ENCODE measurements at regions not wholly inside any gene's neighbourhood (a gene's known extent, or its start where the extent isn't known, plus 50 kb on each side); places are given as distances from the start of the nearest gene placed in this dataset.
"Not testable (repeated sequence)": the region's sequence is repeated elsewhere in the genome, so short reads cannot be mapped to it uniquely, and the experiment has no call there.

- no peak overlapping the region for H3K27ac Mint-ChIP-seq
- H3K27me3 Mint-ChIP-seq = peaks cover 15% of the 10 kb centered on the region
- intact Hi-C loops (cut with micrococcal nuclease) = no loop called here
Observed at GRCh38 chr7:142478479-142479220, 220.8 kb upstream of the PRSS58 start.

GRCh38 chr7:142477801-142478200, 219.9 kb upstream of the PRSS58 start:
- H3K36me3 Mint-ChIP-seq (ENCODE audit: low read depth); H3K4me3 Mint-ChIP-seq; H3K27ac Mint-ChIP-seq; H3K9me3 Mint-ChIP-seq; intact Hi-C loops (cut with micrococcal nuclease): not testable (repeated sequence)
- peaks cover 60% of the 10 kb centered on the region for H3K4me1 Mint-ChIP-seq (ENCODE audit: low read depth)
- peaks cover 15% of the 10 kb centered on the region for H3K27me3 Mint-ChIP-seq

More at GRCh38 chr7:142478479-142479220, 220.8 kb upstream of the PRSS58 start:
- Mint-ChIP-seq H3K4me1 (ENCODE audit: low read depth) (peaks cover 59% of the 10 kb centered on the region), H3K4me3 (no peak overlapping the region), H3K36me3 (ENCODE audit: low read depth) (no peaks in the 10 kb centered on the region), H3K9me3 (no peaks in the 10 kb centered on the region)

- no peaks in the 10 kb centered on the region for H3K9me3 Mint-ChIP-seq
- no peak overlapping the region for H3K27ac Mint-ChIP-seq
- H3K4me3 Mint-ChIP-seq = no peak overlapping the region
- intact Hi-C loops (cut with micrococcal nuclease) = no loop called here
- H3K36me3 Mint-ChIP-seq (ENCODE audit: low read depth) = no peaks in the 10 kb centered on the region
- peaks cover 60% of the 10 kb centered on the region for H3K4me1 Mint-ChIP-seq (ENCODE audit: low read depth)
- H3K27me3 Mint-ChIP-seq = peaks cover 15% of the 10 kb centered on the region
Observed at GRCh38 chr7:142477079-142477651, 219.3 kb upstream of the PRSS58 start.

- Mint-ChIP-seq H3K36me3 (ENCODE audit: low read depth) (no peaks in the 10 kb centered on the region), H3K4me3 (no peak overlapping the region), H3K4me1 (ENCODE audit: low read depth) (peaks cover 61% of the 10 kb centered on the region), H3K9me3 (no peaks in the 10 kb centered on the region), H3K27me3 (peaks cover 20% of the 10 kb centered on the region), H3K27ac (no peak overlapping the region)
- intact Hi-C loops (cut with micrococcal nuclease) = no loop called here
Observed at GRCh38 chr7:142476077-142476476, 218.2 kb upstream of the PRSS58 start.

DNA sequence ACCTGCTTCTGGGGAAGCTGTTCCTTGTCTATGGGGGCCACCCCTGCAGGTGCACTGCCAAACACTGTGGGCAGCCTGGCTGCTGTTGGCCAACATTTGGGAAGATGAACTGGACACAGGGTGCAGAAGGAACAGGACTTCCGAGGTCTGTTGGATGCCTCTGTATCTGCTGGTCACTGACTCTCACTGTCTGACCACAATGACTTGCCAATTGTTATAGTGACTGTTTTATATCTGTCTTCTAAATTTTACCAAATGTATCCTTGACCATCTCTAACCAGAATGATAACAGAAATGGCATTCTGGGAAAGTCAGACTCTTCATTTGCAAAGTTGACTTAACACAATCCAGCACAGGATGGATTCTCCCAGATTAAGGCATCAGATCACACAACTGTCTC, 214.0 kb upstream of the PRSS58 start:
- intact Hi-C loops (cut with micrococcal nuclease) = loop anchor here (5.0 kb wide), 1 partner anchor 35 kb away; no protein-coding TSS in a partner anchor
- Mint-ChIP-seq H3K9me3 (no peaks in the 10 kb centered on the region), H3K36me3 (ENCODE audit: low read depth) (no peaks in the 10 kb centered on the region), H3K27ac (no peak overlapping the region), H3K4me3 (no peak overlapping the region), H3K27me3 (peaks cover 25% of the 10 kb centered on the region), H3K4me1 (ENCODE audit: low read depth) (peaks cover 68% of the 10 kb centered on the region)

DNA sequence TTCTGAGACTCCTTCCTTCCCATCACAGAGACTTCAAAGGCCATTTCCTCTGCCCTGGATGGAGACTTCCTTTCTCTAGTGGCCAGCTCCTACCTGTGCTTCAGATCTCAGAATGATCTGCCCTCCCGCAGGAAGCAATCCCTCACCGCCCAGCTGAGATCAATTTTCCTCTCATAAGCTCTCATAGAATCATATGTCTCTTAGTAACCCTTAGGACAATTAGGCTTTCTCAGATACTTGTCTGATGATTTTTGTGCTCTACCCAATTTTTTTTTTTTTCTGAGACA, 212.6 kb upstream of the PRSS58 start:
- Mint-ChIP-seq H3K36me3 (ENCODE audit: low read depth) (no peaks in the 10 kb centered on the region), H3K27ac (no peak overlapping the region), H3K9me3 (no peaks in the 10 kb centered on the region), H3K27me3 (peaks cover 17% of the 10 kb centered on the region), H3K4me1 (ENCODE audit: low read depth) (peaks cover 63% of the 10 kb centered on the region), H3K4me3 (no peak overlapping the region)
- intact Hi-C loops (cut with micrococcal nuclease) = loop anchor here (5.0 kb wide), 1 partner anchor 37 kb away; no protein-coding TSS in a partner anchor

DNA sequence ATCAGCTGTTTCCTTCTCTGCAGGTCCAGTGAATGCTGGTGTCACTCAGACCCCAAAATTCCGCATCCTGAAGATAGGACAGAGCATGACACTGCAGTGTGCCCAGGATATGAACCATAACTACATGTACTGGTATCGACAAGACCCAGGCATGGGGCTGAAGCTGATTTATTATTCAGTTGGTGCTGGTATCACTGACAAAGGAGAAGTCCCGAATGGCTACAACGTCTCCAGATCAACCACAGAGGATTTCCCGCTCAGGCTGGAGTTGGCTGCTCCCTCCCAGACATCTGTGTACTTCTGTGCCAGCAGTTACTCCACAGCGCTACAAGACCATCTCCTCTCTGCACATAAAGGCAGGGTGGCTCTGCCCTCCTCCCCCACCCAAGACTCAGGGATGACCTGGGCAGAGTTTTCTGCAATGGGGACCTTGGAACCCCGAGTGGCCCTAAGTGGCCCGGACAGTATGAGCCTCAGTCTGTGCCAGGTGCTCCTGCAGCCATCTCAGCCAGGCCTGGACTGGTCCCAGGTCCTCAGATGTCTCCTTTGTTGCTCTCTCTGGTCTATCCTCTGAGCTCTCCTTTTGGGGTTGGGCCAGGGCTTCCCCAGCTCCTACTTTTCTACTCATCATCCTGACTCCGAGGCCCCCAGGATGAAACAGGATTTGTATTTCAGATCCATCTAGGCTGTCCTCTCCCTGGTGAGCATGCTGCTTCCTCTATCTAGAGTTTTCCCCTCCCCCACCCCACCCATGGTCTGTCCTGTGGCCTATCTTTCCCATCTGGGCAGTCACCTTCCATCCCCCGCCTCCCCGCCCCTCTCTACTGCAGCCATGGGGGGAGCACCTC, 212.1 kb upstream of the PRSS58 start:
- Mint-ChIP-seq H3K4me3 (no peak overlapping the region), H3K27ac (no peak overlapping the region), H3K27me3 (peaks cover 17% of the 10 kb centered on the region), H3K4me1 (ENCODE audit: low read depth) (peaks cover 63% of the 10 kb centered on the region), H3K9me3 (no peaks in the 10 kb centered on the region), H3K36me3 (ENCODE audit: low read depth) (no peaks in the 10 kb centered on the region)
- intact Hi-C loops (cut with micrococcal nuclease) = loop anchor here (5.0 kb wide), 1 partner anchor 37 kb away; no protein-coding TSS in a partner anchor

DNA sequence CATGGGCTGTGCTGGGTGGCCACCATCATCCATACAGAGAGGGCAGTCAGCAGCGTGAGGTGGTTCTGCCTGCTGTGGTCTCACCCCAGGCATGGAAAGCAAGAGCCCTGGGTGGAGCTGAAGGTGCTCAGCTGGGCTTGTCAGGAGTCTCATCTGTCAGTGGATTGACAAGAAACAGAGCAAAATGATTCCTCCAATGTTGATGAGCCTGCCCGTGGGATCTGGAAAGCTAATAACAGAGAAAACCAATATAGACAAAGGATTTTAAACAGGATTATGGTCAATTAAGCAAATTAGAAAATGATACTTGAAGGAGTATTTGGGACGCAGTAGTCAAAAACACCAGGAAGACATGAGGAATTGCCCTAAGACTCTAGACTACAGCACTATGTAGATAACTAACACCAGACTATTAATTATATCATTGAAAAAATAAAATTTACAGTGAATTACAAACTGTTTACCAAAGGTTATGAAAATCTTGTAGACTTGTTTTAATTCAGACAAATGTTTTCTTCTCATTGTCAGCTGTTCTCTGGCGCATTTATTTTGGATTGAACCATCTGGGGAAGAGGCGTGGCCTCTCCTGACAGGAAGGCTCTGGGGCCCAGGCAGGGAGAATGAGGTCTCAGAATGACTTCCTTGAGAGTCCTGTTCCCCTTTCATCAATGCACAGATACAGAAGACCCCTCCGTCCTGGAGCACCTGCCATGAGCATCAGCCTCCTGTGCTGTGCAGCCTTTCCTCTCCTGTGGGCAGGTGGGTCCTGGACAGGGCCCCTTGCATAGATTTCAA, 211.2 kb upstream of the PRSS58 start:
- H3K4me3 Mint-ChIP-seq = no peak overlapping the region
- H3K27ac Mint-ChIP-seq = no peak overlapping the region
- H3K27me3 Mint-ChIP-seq = peaks cover 17% of the 10 kb centered on the region
- intact Hi-C loops (cut with micrococcal nuclease) = no loop called here
- H3K36me3 Mint-ChIP-seq (ENCODE audit: low read depth) = no peaks in the 10 kb centered on the region
- H3K4me1 Mint-ChIP-seq (ENCODE audit: low read depth) = peaks cover 57% of the 10 kb centered on the region
- no peaks in the 10 kb centered on the region for H3K9me3 Mint-ChIP-seq

DNA sequence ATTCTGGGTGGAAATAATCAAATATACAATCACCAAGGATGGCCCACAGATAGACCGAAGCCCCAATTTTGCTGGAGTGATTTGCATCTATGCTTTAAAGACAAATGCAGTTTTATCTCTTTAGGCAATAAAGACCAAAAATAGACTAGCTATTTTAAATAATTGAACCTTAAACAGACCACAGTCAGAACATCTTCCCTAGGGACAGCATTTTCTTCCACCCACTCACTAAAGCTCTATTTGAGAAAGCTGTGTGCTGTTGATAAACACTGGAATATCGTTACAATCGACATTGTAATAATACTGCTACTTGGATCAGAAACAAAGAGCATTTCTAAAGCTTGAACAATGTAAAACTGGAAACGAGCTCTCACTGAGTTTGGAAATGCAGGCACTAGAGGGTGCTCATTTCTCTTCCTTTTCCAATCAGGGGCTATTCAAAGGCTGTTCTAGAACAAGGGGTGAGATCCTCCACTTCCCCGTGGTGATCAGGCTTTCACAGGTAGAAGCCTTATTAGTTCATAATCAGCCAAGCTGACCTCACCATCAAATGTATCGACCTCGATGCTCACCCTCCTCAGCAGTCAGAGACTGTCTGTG, 209.3 kb upstream of the PRSS58 start:
- H3K36me3 Mint-ChIP-seq (ENCODE audit: low read depth); H3K4me3 Mint-ChIP-seq; H3K27ac Mint-ChIP-seq; H3K9me3 Mint-ChIP-seq; intact Hi-C loops (cut with micrococcal nuclease): not testable (repeated sequence)
- peaks cover 17% of the 10 kb centered on the region for H3K27me3 Mint-ChIP-seq
- H3K4me1 Mint-ChIP-seq (ENCODE audit: low read depth) = peaks cover 57% of the 10 kb centered on the region

- no peaks in the 10 kb centered on the region for H3K9me3 Mint-ChIP-seq
- H3K27me3 Mint-ChIP-seq = no peaks in the 10 kb centered on the region
- H3K4me3 Mint-ChIP-seq = no peak overlapping the region
- no peaks in the 10 kb centered on the region for H3K36me3 Mint-ChIP-seq (ENCODE audit: low read depth)
- H3K27ac Mint-ChIP-seq = peak overlapping the region; percentile 47
- intact Hi-C loops (cut with micrococcal nuclease) = loop anchor here (5.0 kb wide), 1 partner anchor 49 kb away; no protein-coding TSS in a partner anchor
- peaks cover 43% of the 10 kb centered on the region for H3K4me1 Mint-ChIP-seq (ENCODE audit: low read depth)
Observed at GRCh38 chr7:142463401-142463850, 205.6 kb upstream of the PRSS58 start.

DNA sequence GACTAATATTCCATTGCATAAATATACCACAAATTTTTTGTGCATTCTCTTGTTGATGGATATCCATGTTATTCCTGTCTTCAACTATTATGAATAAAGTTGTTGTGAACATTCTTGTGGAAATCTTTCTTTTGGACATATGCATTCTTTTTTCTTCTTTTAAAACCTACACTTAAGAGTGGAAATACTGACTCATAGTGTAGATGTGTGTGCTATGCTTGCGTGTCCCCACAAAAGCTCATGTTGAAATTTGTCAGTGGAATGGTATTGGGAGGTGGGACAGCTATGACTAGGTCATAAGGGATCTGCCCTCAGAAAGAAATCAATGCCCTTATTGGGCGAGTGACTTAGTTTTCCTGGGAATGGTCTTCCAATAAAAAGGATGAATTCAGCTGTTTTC, 203.6 kb upstream of the PRSS58 start:
- Mint-ChIP-seq H3K4me3 (no peak overlapping the region), H3K27ac (no peak overlapping the region), H3K36me3 (ENCODE audit: low read depth) (no peaks in the 10 kb centered on the region), H3K4me1 (ENCODE audit: low read depth) (peaks cover 40% of the 10 kb centered on the region), H3K9me3 (no peaks in the 10 kb centered on the region), H3K27me3 (no peaks in the 10 kb centered on the region)
- intact Hi-C loops (cut with micrococcal nuclease) = loop anchor here (5.0 kb wide), 1 partner anchor 51 kb away; no protein-coding TSS in a partner anchor

- Mint-ChIP-seq H3K4me1 (ENCODE audit: low read depth) (peaks cover 40% of the 10 kb centered on the region), H3K4me3 (no peak overlapping the region), H3K36me3 (ENCODE audit: low read depth) (no peaks in the 10 kb centered on the region), H3K9me3 (no peaks in the 10 kb centered on the region), H3K27ac (no peak overlapping the region), H3K27me3 (no peaks in the 10 kb centered on the region)
- intact Hi-C loops (cut with micrococcal nuclease) = loop anchor here (5.0 kb wide), 1 partner anchor 52 kb away; no protein-coding TSS in a partner anchor
Observed at GRCh38 chr7:142460402-142461117, 202.7 kb upstream of the PRSS58 start.

- Mint-ChIP-seq H3K36me3 (ENCODE audit: low read depth) (no peaks in the 10 kb centered on the region), H3K27ac (no peak overlapping the region), H3K27me3 (no peaks in the 10 kb centered on the region), H3K4me1 (ENCODE audit: low read depth) (peaks cover 50% of the 10 kb centered on the region), H3K9me3 (no peaks in the 10 kb centered on the region), H3K4me3 (no peak overlapping the region)
- intact Hi-C loops (cut with micrococcal nuclease) = no loop called here
Observed at GRCh38 chr7:142459551-142459963, 201.7 kb upstream of the PRSS58 start.
